WTC11 (cell line): ENCODE measurements at regions not wholly inside any gene's neighbourhood (a gene's known extent, or its start where the extent isn't known, plus 50 kb on each side); places are given as distances from the start of the nearest gene placed in this dataset.

ENCODE experiments used
- ATAC-seq: fragments of 200-7000 bp; cut with Tn5 transposase; 2 replicates; pipeline ENCODE4 v1.10.0; 2021; ENCODE audit warnings: mild to moderate bottlenecking, moderate library complexity
- CTCF ChIA-PET: fragments of 300-600 bp; sonication (Branson Sonifier 250); formaldehyde crosslinking; loops from one replicate; lab custom pipeline; 2021; ENCODE audit warnings: antibody characterized with exemption; lab: Charles Lee
- POLR2A ChIA-PET: fragments of 350-600 bp; sonication (Branson Sonifier 250); formaldehyde crosslinking; loops from one replicate; lab custom pipeline; 2021; ENCODE audit warnings: antibody characterized with exemption; lab: Charles Lee
- DNase-seq: peaks from one replicate; pipeline ENCODE4 v3.0.0; 2021; ENCODE audit warnings: low spot score
- H3K27ac Mint-ChIP-seq: 2 replicates; pipeline ENCODE4 v1.8.0; 2021; ENCODE audit warnings: mixed read lengths
- H3K27me3 Mint-ChIP-seq: 2 replicates; pipeline ENCODE4 v1.8.0; 2021; ENCODE audit warnings: low read depth, mild to moderate bottlenecking, moderate library complexity, mixed read lengths
- H3K36me3 Mint-ChIP-seq: 2 replicates; pipeline ENCODE4 v1.8.0; 2021; ENCODE audit warnings: mixed read lengths
- H3K4me1 Mint-ChIP-seq: 2 replicates; pipeline ENCODE4 v1.8.0; 2022; ENCODE audit warnings: mixed read lengths
- H3K4me3 Mint-ChIP-seq: 2 replicates; pipeline ENCODE4 v1.8.0; 2021; ENCODE audit warnings: mild to moderate bottlenecking, moderate library complexity, mixed read lengths
- H3K9me3 Mint-ChIP-seq: 2 replicates; pipeline ENCODE4 v1.8.0; 2021; ENCODE audit warnings: mixed read lengths
- ARID4B ChIP-seq: sonication (generic); formaldehyde crosslinking; IDR thresholded peaks from 2 replicates; pipeline ENCODE4 v1.8.0; 2023; ENCODE audit warnings: missing genetic modification reagents, mild to moderate bottlenecking, borderline replicate concordance
- ATF3 ChIP-seq: sonication (generic); formaldehyde crosslinking; conservative IDR thresholded peaks from 2 replicates; pipeline ENCODE4 v1.8.1; 2022; ENCODE audit warnings: mild to moderate bottlenecking, missing genetic modification reagents
- FOXK1 ChIP-seq: sonication (generic); formaldehyde crosslinking; IDR thresholded peaks from 2 replicates; pipeline ENCODE4 v1.8.0; 2022; ENCODE audit warnings: mild to moderate bottlenecking, moderate library complexity, missing genetic modification reagents
- GABPB1 ChIP-seq: sonication (generic); formaldehyde crosslinking; IDR thresholded peaks from 2 replicates; pipeline ENCODE4 v1.8.1; 2023; ENCODE audit warnings: mild to moderate bottlenecking, missing genetic modification reagents
- HMGA2 ChIP-seq: fragments of 250-450 bp; sonication (Bioruptor Pico); IDR thresholded peaks from 2 replicates; pipeline ENCODE4 v1.4.0; 2021; ENCODE audit warnings: mild to moderate bottlenecking, moderate library complexity
- IRF1 ChIP-seq: sonication (generic); formaldehyde crosslinking; IDR thresholded peaks from 2 replicates; pipeline ENCODE4 v1.8.0; 2023; ENCODE audit warnings: missing genetic modification reagents
- KAT7 ChIP-seq: sonication (generic); formaldehyde crosslinking; IDR thresholded peaks from 2 replicates; pipeline ENCODE4 v1.8.1; 2023; ENCODE audit warnings: missing genetic modification reagents, mild to moderate bottlenecking, borderline replicate concordance
- NR3C1 ChIP-seq: sonication (generic); formaldehyde crosslinking; conservative IDR thresholded peaks from 2 replicates; pipeline ENCODE4 v1.8.1; 2023; ENCODE audit warnings: low read depth, mild to moderate bottlenecking, missing genetic modification reagents
- PREB ChIP-seq: sonication (generic); formaldehyde crosslinking; IDR thresholded peaks from 2 replicates; pipeline ENCODE4 v1.8.1; 2022; ENCODE audit warnings: mild to moderate bottlenecking, missing genetic modification reagents, moderate library complexity, borderline replicate concordance
- RORB ChIP-seq: fragments of 250-450 bp; sonication (Bioruptor Pico); IDR thresholded peaks from 2 replicates; pipeline ENCODE4 v1.9.0; 2021; ENCODE audit warnings: mild to moderate bottlenecking
- USF2 ChIP-seq: sonication (generic); formaldehyde crosslinking; IDR thresholded peaks from 2 replicates; pipeline ENCODE4 v1.8.1; 2023; ENCODE audit warnings: mild to moderate bottlenecking, missing genetic modification reagents, moderate library complexity
- ZBTB43 ChIP-seq: sonication (generic); formaldehyde crosslinking; IDR thresholded peaks from 2 replicates; pipeline ENCODE4 v1.8.1; 2023; ENCODE audit warnings: mild to moderate bottlenecking, missing genetic modification reagents
- ZNF138 ChIP-seq: sonication (generic); formaldehyde crosslinking; conservative IDR thresholded peaks from 2 replicates; pipeline ENCODE4 v1.8.1; 2022; ENCODE audit warnings: mild to moderate bottlenecking, moderate library complexity, missing genetic modification reagents
- ZNF416 ChIP-seq: fragments of 250-450 bp; sonication (Bioruptor Pico); IDR thresholded peaks from 2 replicates; pipeline ENCODE4 v1.9.0; 2021; ENCODE audit warnings: mild to moderate bottlenecking, inconsistent platforms
- ZNF423 ChIP-seq: fragments of 250-450 bp; sonication (Bioruptor Pico); IDR thresholded peaks from 2 replicates; pipeline ENCODE4 v2.1.2; 2022; ENCODE audit warnings: mild to moderate bottlenecking, moderate library complexity
- ZNF425 ChIP-seq: fragments of 250-450 bp; sonication (Bioruptor Pico); conservative IDR thresholded peaks from 2 replicates; pipeline ENCODE4 v1.9.0; 2021; ENCODE audit warnings: mild to moderate bottlenecking
- ZNF532 ChIP-seq: fragments of 250-450 bp; sonication (Bioruptor Pico); IDR thresholded peaks from 2 replicates; pipeline ENCODE4 v1.9.0; 2021; ENCODE audit warnings: mild to moderate bottlenecking, borderline replicate concordance

- H3K27me3 Mint-ChIP-seq = no peaks in the 10 kb centered on the region
- DNase-seq (no peak), ATAC-seq (no peak)
- ChIA-PET POLR2A (no interaction called here), CTCF (no interaction called here)
- H3K4me1 Mint-ChIP-seq = no peaks in the 10 kb centered on the region
- no peaks in the 10 kb centered on the region for H3K36me3 Mint-ChIP-seq
- TF ChIP-seq ZNF416 (CRISPR knock-in tag) = no peak
- no peak for TF ChIP-seq IRF1 (CRISPR knock-in tag)
- no peak for TF ChIP-seq ATF3 (CRISPR knock-in tag)
- TF ChIP-seq ZNF138 = no peak
- no peak for TF ChIP-seq KAT7
- TF ChIP-seq PREB = no peak
- TF ChIP-seq ZNF532 = no peak
- H3K4me3 Mint-ChIP-seq = no peak overlapping the region
- peaks cover 19% of the 10 kb centered on the region for H3K9me3 Mint-ChIP-seq
- no peak overlapping the region for H3K27ac Mint-ChIP-seq
Observed at GRCh38 chr1:29620631-29621030, 384.3 kb downstream of the PTPRU start.

- Mint-ChIP-seq H3K9me3 (peaks cover 67% of the 10 kb centered on the region), H3K4me3 (no peak overlapping the region), H3K36me3 (peaks cover 38% of the 10 kb centered on the region), H3K27me3 (peaks cover 8% of the 10 kb centered on the region), H3K4me1 (no peaks in the 10 kb centered on the region), H3K27ac (no peak overlapping the region)
- DNase-seq (no peak), ATAC-seq (no peak)
- POLR2A ChIA-PET = no interaction called here
- CTCF ChIA-PET = no interaction called here
- TF ChIP-seq FOXK1 (CRISPR knock-in tag) = no peak
- TF ChIP-seq ZBTB43 = no peak
- TF ChIP-seq ATF3 (CRISPR knock-in tag) = no peak
- no peak for TF ChIP-seq ARID4B (CRISPR knock-in tag)
- TF ChIP-seq GABPB1 (CRISPR knock-in tag) = no peak
- no peak for TF ChIP-seq RORB (CRISPR knock-in tag)
- no peak for TF ChIP-seq ZNF425 (CRISPR knock-in tag)
- TF ChIP-seq USF2 = no peak
- TF ChIP-seq ZNF423 (CRISPR knock-in tag) = no peak
- TF ChIP-seq NR3C1 (CRISPR knock-in tag) = no peak
- TF ChIP-seq HMGA2 (CRISPR knock-in tag) = no peak
Observed at GRCh38 chr1:29607236-29607635, 370.9 kb downstream of the PTPRU start.
